ENCODE measurements at regions not wholly inside any gene's neighbourhood (a gene's known extent, or its start where the extent isn't known, plus 50 kb on each side); places are given as distances from the start of the nearest gene placed in this dataset.

DNA sequence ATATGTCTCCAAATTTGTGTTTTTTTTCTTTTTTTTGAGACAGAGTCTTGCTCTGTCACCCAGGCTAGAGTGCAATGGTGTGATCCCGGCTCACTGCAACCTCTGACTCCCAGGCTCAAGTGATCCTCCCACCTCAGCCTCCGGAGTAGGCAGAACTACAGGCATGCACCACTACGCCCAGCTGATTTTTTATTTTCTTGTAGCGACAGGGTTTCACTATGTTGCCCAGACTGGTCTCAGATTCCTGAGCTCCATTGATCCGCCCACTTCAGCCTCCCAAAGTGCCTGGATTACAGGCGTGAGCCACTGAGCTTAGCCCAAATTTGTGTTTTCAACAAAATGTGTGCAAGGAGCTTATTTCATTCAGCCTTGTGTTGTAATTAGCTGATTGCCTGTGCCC lies 59.0 kb upstream of the IFFO2 start:
- Histone ChIP-seq H3K9me3 (ENCODE audit: control insufficient read depth in 4 of 4, low read length in 3 of 4) (no peaks in the 10 kb centered on the region), H3K27me3 (ENCODE audit: control insufficient read depth in 4 of 4, insufficient read depth in 4 of 4, low read length in 3 of 4) (no peaks in the 10 kb centered on the region), H3K4me3 (ENCODE audit: low read depth in 1 of 3, low read length in 3 of 3) (no peak overlapping the region), H3K36me3 (ENCODE audit: control insufficient read depth in 4 of 4, insufficient read depth in 3 of 4, low read depth in 1 of 4, low read length in 3 of 4) (no peaks in the 10 kb centered on the region), H3K9ac (ENCODE audit: low read depth in 1 of 2, low read length in 2 of 2) (no peak overlapping the region), H3K27ac (ENCODE audit: low read depth in 1 of 2, low read length in 2 of 2) (no peak overlapping the region), H3K4me1 (ENCODE audit: control insufficient read depth in 4 of 4, insufficient read depth in 4 of 4, low read length in 3 of 4) (peaks cover 8 to 40% (median 33%) of the 10 kb centered on the region in 4 donors)
- 97% methylated on average over 6 of the region's 6 CpGs for WGBS
- TF ChIP-seq, protein P1, sequence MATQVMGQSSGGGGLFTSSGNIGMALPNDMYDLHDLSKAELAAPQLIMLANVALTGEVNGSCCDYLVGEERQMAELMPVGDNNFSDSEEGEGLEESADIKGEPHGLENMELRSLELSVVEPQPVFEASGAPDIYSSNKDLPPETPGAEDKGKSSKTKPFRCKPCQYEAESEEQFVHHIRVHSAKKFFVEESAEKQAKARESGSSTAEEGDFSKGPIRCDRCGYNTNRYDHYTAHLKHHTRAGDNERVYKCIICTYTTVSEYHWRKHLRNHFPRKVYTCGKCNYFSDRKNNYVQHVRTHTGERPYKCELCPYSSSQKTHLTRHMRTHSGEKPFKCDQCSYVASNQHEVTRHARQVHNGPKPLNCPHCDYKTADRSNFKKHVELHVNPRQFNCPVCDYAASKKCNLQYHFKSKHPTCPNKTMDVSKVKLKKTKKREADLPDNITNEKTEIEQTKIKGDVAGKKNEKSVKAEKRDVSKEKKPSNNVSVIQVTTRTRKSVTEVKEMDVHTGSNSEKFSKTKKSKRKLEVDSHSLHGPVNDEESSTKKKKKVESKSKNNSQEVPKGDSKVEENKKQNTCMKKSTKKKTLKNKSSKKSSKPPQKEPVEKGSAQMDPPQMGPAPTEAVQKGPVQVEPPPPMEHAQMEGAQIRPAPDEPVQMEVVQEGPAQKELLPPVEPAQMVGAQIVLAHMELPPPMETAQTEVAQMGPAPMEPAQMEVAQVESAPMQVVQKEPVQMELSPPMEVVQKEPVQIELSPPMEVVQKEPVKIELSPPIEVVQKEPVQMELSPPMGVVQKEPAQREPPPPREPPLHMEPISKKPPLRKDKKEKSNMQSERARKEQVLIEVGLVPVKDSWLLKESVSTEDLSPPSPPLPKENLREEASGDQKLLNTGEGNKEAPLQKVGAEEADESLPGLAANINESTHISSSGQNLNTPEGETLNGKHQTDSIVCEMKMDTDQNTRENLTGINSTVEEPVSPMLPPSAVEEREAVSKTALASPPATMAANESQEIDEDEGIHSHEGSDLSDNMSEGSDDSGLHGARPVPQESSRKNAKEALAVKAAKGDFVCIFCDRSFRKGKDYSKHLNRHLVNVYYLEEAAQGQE (IDR thresholded peaks at IDR 0.05), result no peak
- no peak for TF ChIP-seq NR2F2 (IDR thresholded peaks at IDR 0.05)
- TF ChIP-seq FOXA2 (IDR thresholded peaks at IDR 0.05), result no peak
- TF ChIP-seq CTCF (IDR thresholded peaks at IDR 0.05; ENCODE audit: low read depth, low read length, missing input control), result no peak
- TF ChIP-seq HNF4G (IDR thresholded peaks at IDR 0.05), result no peak
- TF ChIP-seq, protein P2, sequence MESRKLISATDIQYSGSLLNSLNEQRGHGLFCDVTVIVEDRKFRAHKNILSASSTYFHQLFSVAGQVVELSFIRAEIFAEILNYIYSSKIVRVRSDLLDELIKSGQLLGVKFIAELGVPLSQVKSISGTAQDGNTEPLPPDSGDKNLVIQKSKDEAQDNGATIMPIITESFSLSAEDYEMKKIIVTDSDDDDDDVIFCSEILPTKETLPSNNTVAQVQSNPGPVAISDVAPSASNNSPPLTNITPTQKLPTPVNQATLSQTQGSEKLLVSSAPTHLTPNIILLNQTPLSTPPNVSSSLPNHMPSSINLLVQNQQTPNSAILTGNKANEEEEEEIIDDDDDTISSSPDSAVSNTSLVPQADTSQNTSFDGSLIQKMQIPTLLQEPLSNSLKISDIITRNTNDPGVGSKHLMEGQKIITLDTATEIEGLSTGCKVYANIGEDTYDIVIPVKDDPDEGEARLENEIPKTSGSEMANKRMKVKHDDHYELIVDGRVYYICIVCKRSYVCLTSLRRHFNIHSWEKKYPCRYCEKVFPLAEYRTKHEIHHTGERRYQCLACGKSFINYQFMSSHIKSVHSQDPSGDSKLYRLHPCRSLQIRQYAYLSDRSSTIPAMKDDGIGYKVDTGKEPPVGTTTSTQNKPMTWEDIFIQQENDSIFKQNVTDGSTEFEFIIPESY (IDR thresholded peaks at IDR 0.05), result no peak
- no peak for TF ChIP-seq SP1 (IDR thresholded peaks at IDR 0.05)
- TF ChIP-seq YY1 (IDR thresholded peaks at IDR 0.05), result no peak
- TF ChIP-seq ATF3 (IDR thresholded peaks at IDR 0.05), result no peak
- TF ChIP-seq FOXA1 (IDR thresholded peaks at IDR 0.05), result no peak
- TF ChIP-seq RXRA (IDR thresholded peaks at IDR 0.05), result no peak
- TF ChIP-seq TAF1 (conservative IDR thresholded peaks at IDR 0.05), result no peak
- TF ChIP-seq EGR1 (IDR thresholded peaks at IDR 0.05; ENCODE audit: low read depth in 2 of 2), result no peak
- no peak for TF ChIP-seq HNF4A (conservative IDR thresholded peaks at IDR 0.05)
- TF ChIP-seq GABPA (IDR thresholded peaks at IDR 0.05 in 1 of 2, conservative IDR thresholded peaks at IDR 0.05 in 1 of 2), result no peak
- TF ChIP-seq, protein P3, sequence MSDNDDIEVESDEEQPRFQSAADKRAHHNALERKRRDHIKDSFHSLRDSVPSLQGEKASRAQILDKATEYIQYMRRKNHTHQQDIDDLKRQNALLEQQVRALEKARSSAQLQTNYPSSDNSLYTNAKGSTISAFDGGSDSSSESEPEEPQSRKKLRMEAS (IDR thresholded peaks at IDR 0.05), result no peak
- TF ChIP-seq JUND (IDR thresholded peaks at IDR 0.05), result no peak
- no peak for TF ChIP-seq RAD21 (IDR thresholded peaks at IDR 0.05)
- no peak for DNase-seq (ENCODE audit: low spot score)
